NB4 (cell line): ENCODE measurements at regions not wholly inside any gene's neighbourhood (a gene's known extent, or its start where the extent isn't known, plus 50 kb on each side); places are given as distances from the start of the nearest gene placed in this dataset.

Experiments
- DNase-seq: peaks from one replicate; pipeline ENCODE4 v3.0.0; 2010; ENCODE audit warnings: low read depth
- H3K4me3 ChIP-seq: one replicate; pipeline ENCODE4 v1.5.1; 2011; ENCODE audit warnings: mild to moderate bottlenecking, low read depth, low read length, moderate library complexity
- MYC ChIP-seq: IDR thresholded peaks from 2 replicates; pipeline ENCODE4 v1.6.1; 2011; ENCODE audit warnings: low read depth, low read length
- POLR2A ChIP-seq: IDR thresholded peaks from 2 replicates; pipeline ENCODE4 v1.6.1; 2011; ENCODE audit warnings: mild to moderate bottlenecking; ENCODE audit not compliant: insufficient read length; ENCODE audit errors: extremely low read depth
- TF ChIP-seq, protein P1 (sequence below): IDR thresholded peaks from 2 replicates; pipeline ENCODE4 v1.6.1; 2011; ENCODE audit warnings: low read depth, low read length
- TF ChIP-seq, protein P2 (sequence below): IDR thresholded peaks from one replicate; pipeline ENCODE4 v1.5.1; 2012; ENCODE audit warnings: low read depth, low read length

DNA sequence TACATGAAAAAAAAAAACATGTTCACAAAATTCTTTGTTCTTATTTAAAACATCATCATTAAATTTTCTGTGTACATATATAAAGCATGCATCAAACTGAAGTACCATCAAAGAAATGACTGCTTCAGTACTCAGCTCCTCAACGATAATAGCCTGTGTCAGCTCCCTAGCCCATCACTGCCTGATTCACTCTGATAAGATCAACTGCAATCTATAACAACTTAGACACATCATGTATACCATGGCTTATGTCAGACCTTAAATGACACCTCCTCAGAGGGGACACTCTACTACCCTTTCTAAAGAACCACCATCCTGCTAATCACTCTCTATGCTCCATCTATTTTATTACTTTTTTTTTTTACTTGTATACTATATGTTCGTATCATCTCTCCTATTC, 200.5 kb upstream of the TLE4 start:
- DNase-seq = no peak
- TF ChIP-seq, protein P1, sequence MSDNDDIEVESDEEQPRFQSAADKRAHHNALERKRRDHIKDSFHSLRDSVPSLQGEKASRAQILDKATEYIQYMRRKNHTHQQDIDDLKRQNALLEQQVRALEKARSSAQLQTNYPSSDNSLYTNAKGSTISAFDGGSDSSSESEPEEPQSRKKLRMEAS = no peak
- TF ChIP-seq POLR2A (no peak), MYC (no peak)
- TF ChIP-seq, protein P2, sequence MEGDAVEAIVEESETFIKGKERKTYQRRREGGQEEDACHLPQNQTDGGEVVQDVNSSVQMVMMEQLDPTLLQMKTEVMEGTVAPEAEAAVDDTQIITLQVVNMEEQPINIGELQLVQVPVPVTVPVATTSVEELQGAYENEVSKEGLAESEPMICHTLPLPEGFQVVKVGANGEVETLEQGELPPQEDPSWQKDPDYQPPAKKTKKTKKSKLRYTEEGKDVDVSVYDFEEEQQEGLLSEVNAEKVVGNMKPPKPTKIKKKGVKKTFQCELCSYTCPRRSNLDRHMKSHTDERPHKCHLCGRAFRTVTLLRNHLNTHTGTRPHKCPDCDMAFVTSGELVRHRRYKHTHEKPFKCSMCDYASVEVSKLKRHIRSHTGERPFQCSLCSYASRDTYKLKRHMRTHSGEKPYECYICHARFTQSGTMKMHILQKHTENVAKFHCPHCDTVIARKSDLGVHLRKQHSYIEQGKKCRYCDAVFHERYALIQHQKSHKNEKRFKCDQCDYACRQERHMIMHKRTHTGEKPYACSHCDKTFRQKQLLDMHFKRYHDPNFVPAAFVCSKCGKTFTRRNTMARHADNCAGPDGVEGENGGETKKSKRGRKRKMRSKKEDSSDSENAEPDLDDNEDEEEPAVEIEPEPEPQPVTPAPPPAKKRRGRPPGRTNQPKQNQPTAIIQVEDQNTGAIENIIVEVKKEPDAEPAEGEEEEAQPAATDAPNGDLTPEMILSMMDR = no peak
- H3K4me3 ChIP-seq = no peak overlapping the region

DNA sequence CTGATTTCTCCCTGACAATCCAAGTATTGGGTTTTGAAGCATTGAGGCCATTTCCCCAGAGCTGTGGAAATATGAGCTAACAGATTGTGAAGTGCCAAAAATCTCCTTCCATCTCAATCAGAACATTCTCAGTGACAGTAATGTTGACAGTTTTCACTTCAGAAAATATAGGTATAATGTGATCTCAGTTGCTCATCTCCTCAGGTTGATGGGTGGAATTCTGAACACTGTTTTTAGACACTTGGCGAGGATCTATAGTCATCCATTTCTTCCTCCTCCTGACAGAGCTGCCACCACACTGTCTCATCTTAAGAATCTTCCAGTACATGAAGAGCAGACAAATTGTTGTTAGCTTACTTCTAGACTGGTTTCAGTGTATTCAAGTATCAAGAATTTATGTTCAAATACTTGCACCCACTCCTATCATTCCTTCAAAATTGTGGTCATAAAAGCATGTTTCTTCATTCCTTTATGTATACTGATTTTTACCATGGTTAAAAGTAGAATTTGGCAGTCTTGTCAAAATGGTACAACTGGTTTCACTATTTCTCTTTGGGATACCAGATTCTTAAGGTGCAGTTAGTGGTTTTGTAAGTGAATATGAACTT, 199.7 kb upstream of the TLE4 start:
- H3K4me3 ChIP-seq = no peak overlapping the region
- no peak for DNase-seq
- TF ChIP-seq, protein P2 = no peak
- TF ChIP-seq POLR2A (no peak), MYC (no peak)
- TF ChIP-seq, protein P1 = no peak

- no peak overlapping the region for H3K4me3 ChIP-seq
- DNase-seq = no peak
- TF ChIP-seq, protein P1 = no peak
- TF ChIP-seq, protein P2 = no peak
- TF ChIP-seq POLR2A (no peak), MYC (no peak)
Observed at GRCh38 chr9:79377339-79377855, 194.4 kb upstream of the TLE4 start.

GRCh38 chr9:79378107-79378506, 193.7 kb upstream of the TLE4 start:
- H3K4me3 ChIP-seq = no peak overlapping the region
- TF ChIP-seq, protein P2 = no peak
- DNase-seq = no peak

DNA sequence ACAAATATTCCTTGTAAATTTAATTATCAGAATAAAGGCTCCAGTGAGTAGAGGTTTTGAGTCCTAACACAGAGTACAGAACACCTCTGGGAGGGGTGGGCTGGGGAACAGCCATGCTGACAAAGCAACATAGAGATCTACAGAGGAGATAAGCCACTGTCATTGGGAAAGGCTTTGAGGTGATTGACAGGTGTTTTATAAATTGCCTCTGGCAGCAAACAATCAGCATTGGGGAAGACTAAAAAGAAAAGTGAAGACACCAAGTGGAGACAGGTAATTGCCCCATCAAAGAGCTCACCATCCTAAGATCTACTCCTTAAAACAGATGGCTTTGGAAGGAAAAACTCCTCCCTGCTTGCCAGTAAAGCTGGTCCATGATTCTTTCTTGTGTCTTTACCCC, 189.7 kb upstream of the TLE4 start:
- no peak overlapping the region for H3K4me3 ChIP-seq
- TF ChIP-seq POLR2A = no peak
- TF ChIP-seq, protein P2 = no peak
- TF ChIP-seq MYC = no peak
- TF ChIP-seq, protein P1 = no peak
- no peak for DNase-seq

DNA sequence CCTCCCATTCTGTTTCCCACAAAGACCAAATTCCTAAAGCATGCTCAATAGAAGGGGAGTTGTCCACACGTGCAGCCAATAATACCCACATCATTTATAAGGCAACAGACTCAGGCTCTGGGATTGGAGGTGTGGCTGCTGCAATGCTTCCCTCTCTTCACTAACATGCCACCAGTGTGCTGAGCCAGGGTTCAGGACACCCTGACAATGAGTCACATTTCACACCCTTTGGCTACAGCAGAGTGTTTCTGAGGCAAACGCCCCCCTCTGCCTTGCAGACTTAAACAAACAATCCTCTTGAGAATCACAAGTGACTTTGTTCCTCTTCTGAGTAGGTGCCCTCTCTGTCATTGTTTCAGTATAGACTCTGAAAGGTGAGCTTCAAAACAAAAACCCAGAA, 189.3 kb upstream of the TLE4 start:
- DNase-seq = peak; percentile 16
- no peak for TF ChIP-seq POLR2A
- TF ChIP-seq, protein P2 = no peak
- TF ChIP-seq MYC = no peak
- TF ChIP-seq, protein P1 = no peak
- no peak overlapping the region for H3K4me3 ChIP-seq
